ENCODE measurements at regions not wholly inside any gene's neighbourhood (a gene's known extent, or its start where the extent isn't known, plus 50 kb on each side); places are given as distances from the start of the nearest gene placed in this dataset.
"Not testable (repeated sequence)": the region's sequence is repeated elsewhere in the genome, so short reads cannot be mapped to it uniquely, and the experiment has no call there.

DNA sequence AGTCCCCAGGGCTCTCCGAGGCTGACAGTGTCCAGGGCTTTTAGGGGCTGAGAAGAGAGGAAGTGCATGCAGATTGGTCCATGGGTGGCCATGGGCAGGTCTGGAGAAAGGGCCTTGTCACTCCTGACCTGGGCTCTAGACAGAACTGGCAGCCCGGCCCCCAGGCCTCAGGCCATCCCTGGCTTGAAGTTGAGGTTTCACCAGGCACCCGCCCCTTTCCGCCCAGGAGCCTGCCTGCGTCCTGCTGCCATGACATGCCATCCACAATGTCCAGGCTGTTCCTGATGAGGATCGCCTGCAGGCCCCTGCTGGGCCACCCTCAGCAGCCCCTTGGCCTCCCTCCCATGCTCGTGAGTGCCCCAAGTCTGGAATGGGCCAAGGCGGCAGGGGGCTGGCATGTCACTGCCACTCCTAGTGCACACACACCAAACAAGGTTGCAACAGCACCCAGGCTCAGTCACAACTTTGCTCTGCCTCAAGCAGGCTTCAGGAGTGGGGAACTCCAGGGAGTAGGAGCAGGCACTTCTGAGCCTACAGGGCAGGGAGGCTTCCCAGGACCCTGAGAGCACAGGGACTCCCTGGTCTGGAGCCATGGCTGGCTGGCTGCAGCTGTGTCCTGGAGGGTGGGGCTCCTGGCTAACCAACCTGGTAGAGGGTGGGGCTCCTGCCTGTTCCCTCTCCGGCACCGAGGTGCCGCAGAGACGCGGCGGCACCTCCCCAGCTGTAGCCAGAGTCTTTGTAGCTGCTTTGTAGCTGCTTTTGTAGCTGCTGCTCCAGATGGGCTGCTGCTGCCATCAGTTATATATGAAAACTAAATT, 1457.1 kb upstream of the GBE1 start:
- Histone ChIP-seq H2AFZ (ENCODE audit: low read length) (no peak overlapping the region), H3K9me2 (replicated peaks; ENCODE audit: low read length) (no peaks in the 10 kb centered on the region), H3K9ac (ENCODE audit: low read length) (no peak overlapping the region), H3K4me1 (ENCODE audit: insufficient read depth, low read length) (0 out of 2 replicates have a peak, but pooled peaks cover 1% of the 10 kb centered on the region), H3F3A (ENCODE audit: low read length, unreplicated experiment) (no peaks in the 10 kb centered on the region), H3K4me2 (ENCODE audit: low read length) (no peak overlapping the region), H3K79me2 (ENCODE audit: low read length) (no peaks in the 10 kb centered on the region), H3K27ac (ENCODE audit: low read length) (no peak overlapping the region), H3K4me3 (ENCODE audit: low read length) (no peak overlapping the region), H3K9me3 (ENCODE audit: low read length) (no peaks in the 10 kb centered on the region), H3K36me3 (ENCODE audit: low read depth, low read length) (no peaks in the 10 kb centered on the region), H4K20me1 (ENCODE audit: low read length) (no peaks in the 10 kb centered on the region), H3K27me3 (ENCODE audit: low read length) (no peaks in the 10 kb centered on the region)
- intact Hi-C loops (cut with micrococcal nuclease): no loop called here
- CTCF ChIA-PET: no interaction called here
- TF ChIP-seq EZH2phosphoT487 (IDR thresholded peaks at IDR 0.05; ENCODE audit: borderline replicate concordance, low read length) (no peak), EZH2 (IDR thresholded peaks at IDR 0.05; ENCODE audit: low read length, unreplicated experiment) (no peak)
- TF ChIP-seq, protein P1, sequence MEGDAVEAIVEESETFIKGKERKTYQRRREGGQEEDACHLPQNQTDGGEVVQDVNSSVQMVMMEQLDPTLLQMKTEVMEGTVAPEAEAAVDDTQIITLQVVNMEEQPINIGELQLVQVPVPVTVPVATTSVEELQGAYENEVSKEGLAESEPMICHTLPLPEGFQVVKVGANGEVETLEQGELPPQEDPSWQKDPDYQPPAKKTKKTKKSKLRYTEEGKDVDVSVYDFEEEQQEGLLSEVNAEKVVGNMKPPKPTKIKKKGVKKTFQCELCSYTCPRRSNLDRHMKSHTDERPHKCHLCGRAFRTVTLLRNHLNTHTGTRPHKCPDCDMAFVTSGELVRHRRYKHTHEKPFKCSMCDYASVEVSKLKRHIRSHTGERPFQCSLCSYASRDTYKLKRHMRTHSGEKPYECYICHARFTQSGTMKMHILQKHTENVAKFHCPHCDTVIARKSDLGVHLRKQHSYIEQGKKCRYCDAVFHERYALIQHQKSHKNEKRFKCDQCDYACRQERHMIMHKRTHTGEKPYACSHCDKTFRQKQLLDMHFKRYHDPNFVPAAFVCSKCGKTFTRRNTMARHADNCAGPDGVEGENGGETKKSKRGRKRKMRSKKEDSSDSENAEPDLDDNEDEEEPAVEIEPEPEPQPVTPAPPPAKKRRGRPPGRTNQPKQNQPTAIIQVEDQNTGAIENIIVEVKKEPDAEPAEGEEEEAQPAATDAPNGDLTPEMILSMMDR (conservative IDR thresholded peaks at IDR 0.05; ENCODE audit: low read depth, low read length): no peak
- no peak for DNase-seq
- no TSS peak for BruUV-seq (replicated peaks)
- no peak for ATAC-seq
- POLR2A ChIA-PET (ENCODE audit: unreplicated experiment): no interaction called here

DNA sequence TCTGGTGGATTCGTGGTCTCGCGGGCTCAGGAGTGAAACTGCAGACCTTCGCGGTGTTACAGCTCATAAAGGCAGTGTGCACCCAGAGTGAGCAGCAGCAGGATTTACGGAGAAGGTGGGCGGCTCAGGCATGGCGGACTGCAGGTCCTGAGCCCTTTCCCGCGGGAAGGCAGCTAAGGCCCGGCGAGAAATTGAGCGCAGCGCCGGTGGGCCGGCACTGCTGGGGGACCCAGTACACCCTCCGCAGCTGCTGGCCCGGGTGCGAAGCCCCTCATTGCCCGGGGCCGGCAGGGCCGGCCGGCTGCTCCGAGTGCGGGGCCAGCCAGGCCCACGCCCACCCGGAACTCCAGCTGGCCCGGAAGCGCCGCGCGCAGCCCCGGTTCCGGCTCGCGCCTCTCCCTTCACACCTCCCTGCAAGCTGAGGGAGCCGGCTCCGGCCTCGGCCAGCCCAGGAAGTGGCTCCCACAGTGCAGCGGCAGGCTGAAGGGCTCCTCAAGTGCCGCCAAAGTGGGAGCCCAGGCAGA, 1456.2 kb upstream of the GBE1 start:
- H3K9me2 ChIP-seq (replicated peaks; ENCODE audit: low read length); CTCF ChIA-PET: not testable (repeated sequence)

DNA sequence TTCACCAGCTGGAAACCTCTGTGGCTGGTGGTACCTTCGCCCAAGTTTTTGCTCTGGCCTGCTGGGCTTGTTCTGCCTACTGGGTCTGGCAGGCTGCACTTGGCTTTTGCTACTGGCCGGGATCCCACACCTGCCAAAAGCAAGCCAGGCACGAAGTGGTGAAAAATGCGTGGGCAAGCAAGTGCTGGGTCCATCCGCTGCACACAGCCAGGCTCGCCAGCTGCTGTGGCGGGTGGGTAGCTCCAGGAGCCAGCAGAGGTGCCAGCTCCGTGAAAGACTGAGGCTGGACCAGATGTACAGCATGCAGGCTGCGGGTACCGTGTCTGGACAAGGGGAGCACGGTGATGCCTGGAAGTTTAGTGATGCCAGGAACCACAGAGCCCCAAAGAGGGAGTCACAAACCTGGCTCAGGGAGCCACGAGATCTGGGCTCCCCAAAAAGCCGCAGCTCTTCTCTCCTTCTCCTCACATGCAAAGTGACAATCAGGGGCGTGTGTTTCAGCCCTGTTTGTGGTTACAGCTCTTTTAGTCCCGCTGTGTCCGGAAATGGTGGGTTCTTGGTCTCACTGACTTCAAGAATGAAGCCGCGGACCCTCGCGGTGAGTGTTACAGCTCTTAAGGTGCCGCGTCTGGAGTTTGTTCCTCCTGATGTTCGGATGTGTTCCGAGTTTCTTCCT, 1455.6 kb upstream of the GBE1 start:
- no peaks in the 10 kb centered on the region for H3F3A ChIP-seq (ENCODE audit: low read length, unreplicated experiment)
- no TSS peak for BruUV-seq (replicated peaks)
- POLR2A ChIA-PET (ENCODE audit: unreplicated experiment): no interaction called here
- no peak overlapping the region for H3K4me2 ChIP-seq (ENCODE audit: low read length)
- H3K9me2 ChIP-seq (replicated peaks; ENCODE audit: low read length): no peaks in the 10 kb centered on the region
- no peak overlapping the region for H2AFZ ChIP-seq (ENCODE audit: low read length)
- intact Hi-C loops (cut with micrococcal nuclease): no loop called here
- H3K36me3 ChIP-seq (ENCODE audit: low read depth, low read length): no peaks in the 10 kb centered on the region
- H3K9me3 ChIP-seq (ENCODE audit: low read length): no peaks in the 10 kb centered on the region
- no peak overlapping the region for H3K27ac ChIP-seq (ENCODE audit: low read length)
- H4K20me1 ChIP-seq (ENCODE audit: low read length): no peaks in the 10 kb centered on the region
- no peak for DNase-seq
- no peaks in the 10 kb centered on the region for H3K27me3 ChIP-seq (ENCODE audit: low read length)
- no peak overlapping the region for H3K9ac ChIP-seq (ENCODE audit: low read length)
- TF ChIP-seq, protein P1 (conservative IDR thresholded peaks at IDR 0.05; ENCODE audit: low read depth, low read length): no peak
- no peak for TF ChIP-seq EZH2 (IDR thresholded peaks at IDR 0.05; ENCODE audit: low read length, unreplicated experiment)
- TF ChIP-seq EZH2phosphoT487 (IDR thresholded peaks at IDR 0.05; ENCODE audit: borderline replicate concordance, low read length): no peak
- no peak overlapping the region for H3K4me3 ChIP-seq (ENCODE audit: low read length)
- ATAC-seq: no peak
- CTCF ChIA-PET: no interaction called here
- H3K4me1 ChIP-seq (ENCODE audit: insufficient read depth, low read length): no peaks in the 10 kb centered on the region
- H3K79me2 ChIP-seq (ENCODE audit: low read length): no peaks in the 10 kb centered on the region

More for the DNA sequence above, 1456.2 kb upstream of the GBE1 start:
- H3K9me3 ChIP-seq (ENCODE audit: low read length); ATAC-seq; intact Hi-C loops (cut with micrococcal nuclease); H3K4me2 ChIP-seq (ENCODE audit: low read length); H3K36me3 ChIP-seq (ENCODE audit: low read depth, low read length); H3K27me3 ChIP-seq (ENCODE audit: low read length); H2AFZ ChIP-seq (ENCODE audit: low read length); H3K9ac ChIP-seq (ENCODE audit: low read length); POLR2A ChIA-PET (ENCODE audit: unreplicated experiment); H3K4me3 ChIP-seq (ENCODE audit: low read length); H3K27ac ChIP-seq (ENCODE audit: low read length); H4K20me1 ChIP-seq (ENCODE audit: low read length); BruUV-seq (replicated peaks); H3K79me2 ChIP-seq (ENCODE audit: low read length); DNase-seq; H3F3A ChIP-seq (ENCODE audit: low read length, unreplicated experiment); H3K4me1 ChIP-seq (ENCODE audit: insufficient read depth, low read length): not testable (repeated sequence)

Data from PC-3 (cell line).